ENCODE measurements at regions not wholly inside any gene's neighbourhood (a gene's known extent, or its start where the extent isn't known, plus 50 kb on each side); places are given as distances from the start of the nearest gene placed in this dataset.
"Not testable (repeated sequence)": the region's sequence is repeated elsewhere in the genome, so short reads cannot be mapped to it uniquely, and the experiment has no call there.

GRCh38 chr7:153954477-153954876 is 97.7 kb upstream of the DPP6 start:
- Mint-ChIP-seq H3K4me3 (no peak overlapping the region), H3K27ac (no peak overlapping the region), H3K4me1 (ENCODE audit: unreplicated experiment) (no peaks in the 10 kb centered on the region), H3K27me3 (no peaks in the 10 kb centered on the region), H3K9me3 (peaks cover 20% of the 10 kb centered on the region), H3K36me3 (peaks cover 5% of the 10 kb centered on the region)
- DNase-seq (ENCODE audit: extremely low spot score, unreplicated experiment), result no peak
- no peak for TF ChIP-seq CTCF (conservative IDR thresholded peaks at IDR 0.05)

- not testable (repeated sequence) for H3K4me1 Mint-ChIP-seq (ENCODE audit: unreplicated experiment); H3K36me3 Mint-ChIP-seq; H3K4me3 Mint-ChIP-seq; H3K27ac Mint-ChIP-seq; H3K27me3 Mint-ChIP-seq; DNase-seq (ENCODE audit: extremely low spot score, unreplicated experiment)
- H3K9me3 Mint-ChIP-seq, result peaks cover 12% of the 10 kb centered on the region
These were observed 94.5 kb upstream of the DPP6 start for GRCh38 chr7:153957677-153958076.

- not testable (repeated sequence) for H3K36me3 Mint-ChIP-seq; H3K27ac Mint-ChIP-seq; H3K27me3 Mint-ChIP-seq; H3K4me3 Mint-ChIP-seq; DNase-seq (ENCODE audit: extremely low spot score, unreplicated experiment); H3K4me1 Mint-ChIP-seq (ENCODE audit: unreplicated experiment)
- H3K9me3 Mint-ChIP-seq, result peaks cover 12% of the 10 kb centered on the region
These were observed 93.8 kb upstream of the DPP6 start for GRCh38 chr7:153958381-153958780.

- not testable (repeated sequence) for H3K4me1 Mint-ChIP-seq (ENCODE audit: unreplicated experiment); H3K27ac Mint-ChIP-seq; H3K36me3 Mint-ChIP-seq; H3K27me3 Mint-ChIP-seq; H3K4me3 Mint-ChIP-seq; DNase-seq (ENCODE audit: extremely low spot score, unreplicated experiment)
- peaks cover 12% of the 10 kb centered on the region for H3K9me3 Mint-ChIP-seq
These were observed 93.4 kb upstream of the DPP6 start for GRCh38 chr7:153958789-153959188.

GRCh38 chr7:153964481-153965112 is 87.6 kb upstream of the DPP6 start:
- H3K4me1 Mint-ChIP-seq (ENCODE audit: unreplicated experiment); H3K27ac Mint-ChIP-seq; H3K4me3 Mint-ChIP-seq; H3K36me3 Mint-ChIP-seq; H3K9me3 Mint-ChIP-seq; DNase-seq (ENCODE audit: extremely low spot score, unreplicated experiment); H3K27me3 Mint-ChIP-seq: not testable (repeated sequence)

GRCh38 chr7:153969016-153969415 is 83.2 kb upstream of the DPP6 start:
- H3K36me3 Mint-ChIP-seq; H3K9me3 Mint-ChIP-seq; DNase-seq (ENCODE audit: extremely low spot score, unreplicated experiment); H3K4me1 Mint-ChIP-seq (ENCODE audit: unreplicated experiment); H3K27ac Mint-ChIP-seq; H3K27me3 Mint-ChIP-seq; H3K4me3 Mint-ChIP-seq: not testable (repeated sequence)

GRCh38 chr7:153974603-153975002 is 77.6 kb upstream of the DPP6 start:
- not testable (repeated sequence) for H3K4me1 Mint-ChIP-seq (ENCODE audit: unreplicated experiment); H3K36me3 Mint-ChIP-seq; H3K27me3 Mint-ChIP-seq; H3K9me3 Mint-ChIP-seq; H3K4me3 Mint-ChIP-seq; DNase-seq (ENCODE audit: extremely low spot score, unreplicated experiment); H3K27ac Mint-ChIP-seq

- not testable (repeated sequence) for H3K36me3 Mint-ChIP-seq; H3K4me3 Mint-ChIP-seq; H3K4me1 Mint-ChIP-seq (ENCODE audit: unreplicated experiment); H3K27ac Mint-ChIP-seq; DNase-seq (ENCODE audit: extremely low spot score, unreplicated experiment); H3K27me3 Mint-ChIP-seq; H3K9me3 Mint-ChIP-seq
These were observed 75.5 kb upstream of the DPP6 start for GRCh38 chr7:153976745-153977144.

- H3K9me3 Mint-ChIP-seq; H3K4me3 Mint-ChIP-seq; DNase-seq (ENCODE audit: extremely low spot score, unreplicated experiment); H3K36me3 Mint-ChIP-seq; H3K27me3 Mint-ChIP-seq; H3K4me1 Mint-ChIP-seq (ENCODE audit: unreplicated experiment); H3K27ac Mint-ChIP-seq: not testable (repeated sequence)
These were observed 69.0 kb upstream of the DPP6 start for GRCh38 chr7:153983186-153983585.

- not testable (repeated sequence) for H3K4me1 Mint-ChIP-seq (ENCODE audit: unreplicated experiment); H3K4me3 Mint-ChIP-seq; H3K27ac Mint-ChIP-seq; H3K36me3 Mint-ChIP-seq; DNase-seq (ENCODE audit: extremely low spot score, unreplicated experiment); H3K9me3 Mint-ChIP-seq; H3K27me3 Mint-ChIP-seq
These were observed 63.1 kb upstream of the DPP6 start for GRCh38 chr7:153989066-153989627.

- H3K27ac Mint-ChIP-seq; H3K4me1 Mint-ChIP-seq (ENCODE audit: unreplicated experiment); DNase-seq (ENCODE audit: extremely low spot score, unreplicated experiment); H3K36me3 Mint-ChIP-seq; H3K9me3 Mint-ChIP-seq; H3K27me3 Mint-ChIP-seq; H3K4me3 Mint-ChIP-seq: not testable (repeated sequence)
These were observed 62.3 kb upstream of the DPP6 start for GRCh38 chr7:153989742-153990425.

GRCh38 chr7:153991471-153991870 is 60.7 kb upstream of the DPP6 start:
- H3K27ac Mint-ChIP-seq; H3K4me1 Mint-ChIP-seq (ENCODE audit: unreplicated experiment); H3K9me3 Mint-ChIP-seq; H3K27me3 Mint-ChIP-seq; H3K36me3 Mint-ChIP-seq; DNase-seq (ENCODE audit: extremely low spot score, unreplicated experiment); H3K4me3 Mint-ChIP-seq: not testable (repeated sequence)

- not testable (repeated sequence) for H3K4me3 Mint-ChIP-seq; DNase-seq (ENCODE audit: extremely low spot score, unreplicated experiment); H3K9me3 Mint-ChIP-seq; H3K4me1 Mint-ChIP-seq (ENCODE audit: unreplicated experiment); H3K27ac Mint-ChIP-seq; H3K36me3 Mint-ChIP-seq; H3K27me3 Mint-ChIP-seq
These were observed 58.8 kb upstream of the DPP6 start for GRCh38 chr7:153993402-153993801.
